Adrenal gland (tissue), 5 donors: ENCODE measurements at regions not wholly inside any gene's neighbourhood (a gene's known extent, or its start where the extent isn't known, plus 50 kb on each side); places are given as distances from the start of the nearest gene placed in this dataset.

Source experiments
- CTCF ChIP-seq, 6 experiments: fragments of 450-650 bp in 4 of 6; fragments of 200-600 bp in 2 of 6; sonication (generic) in 1 of 6; IDR thresholded peaks; 1 replicate in 5 of 6; 2 replicates in 1 of 6; pipeline versions ENCODE4 v1.5.1 to v1.8.0; 2016 to 2021; ENCODE audit warnings: antibody characterized with exemption in 6 of 6, mild to moderate bottlenecking in 2 of 6, moderate library complexity in 1 of 6
- POLR2A ChIP-seq, 2 donors: fragments of 450-650 bp; IDR thresholded peaks; one replicate each; pipeline ENCODE4 v1.6.1; 2017; ENCODE audit warnings: antibody characterized with exemption in 2 of 2, mild to moderate bottlenecking in 2 of 2, moderate library complexity in 1 of 2
- donor health status: DM: no; HTN: no; CAD: no.

GRCh38 chr4:4695497-4695896, 153.6 kb upstream of the STX18 start:
- no peak for TF ChIP-seq POLR2A (IDR thresholded peaks at IDR 0.05)
- TF ChIP-seq CTCF (IDR thresholded peaks at IDR 0.05) = no peak
